GM12864 (cell line): ENCODE measurements at regions not wholly inside any gene's neighbourhood (a gene's known extent, or its start where the extent isn't known, plus 50 kb on each side); places are given as distances from the start of the nearest gene placed in this dataset.
"Not testable (repeated sequence)": the region's sequence is repeated elsewhere in the genome, so short reads cannot be mapped to it uniquely, and the experiment has no call there.

ENCODE experiments used
- DNase-seq: peaks from one replicate; pipeline ENCODE4 v3.0.0-alpha.2; 2011; ENCODE audit warnings: low read depth
- H3K4me3 ChIP-seq: 2 replicates; pipeline ENCODE4 v1.5.1; 2011; ENCODE audit warnings: mild to moderate bottlenecking, low read depth, low read length, control low read depth
- CTCF ChIP-seq: IDR thresholded peaks from 2 replicates; pipeline ENCODE4 v1.5.1; 2011; ENCODE audit warnings: low read depth, mild to moderate bottlenecking, moderate library complexity, low read length, control low read depth, inconsistent platforms; ENCODE audit errors: missing control alignments

GRCh38 chr15:96053781-96054428 lies 276.6 kb upstream of the NR2F2 start:
- no peak for TF ChIP-seq CTCF
- no peak for DNase-seq
- H3K4me3 ChIP-seq: no peak overlapping the region

GRCh38 chr15:96054621-96055020 lies 275.9 kb upstream of the NR2F2 start:
- no peak overlapping the region for H3K4me3 ChIP-seq
- DNase-seq: no peak
- no peak for TF ChIP-seq CTCF

- H3K4me3 ChIP-seq: no peak overlapping the region
- DNase-seq: peak; percentile 22
- no peak for TF ChIP-seq CTCF
Measured at GRCh38 chr15:96058103-96058851, 272.2 kb upstream of the NR2F2 start.

- H3K4me3 ChIP-seq, DNase-seq: not testable (repeated sequence)
Measured at GRCh38 chr15:96058852-96059103, 271.7 kb upstream of the NR2F2 start.

GRCh38 chr15:96060591-96060990 lies 269.9 kb upstream of the NR2F2 start:
- not testable (repeated sequence) for DNase-seq, H3K4me3 ChIP-seq

GRCh38 chr15:96064351-96064756 lies 266.1 kb upstream of the NR2F2 start:
- H3K4me3 ChIP-seq: no peak overlapping the region
- no peak for DNase-seq
- no peak for TF ChIP-seq CTCF

GRCh38 chr15:96066126-96066525 lies 264.4 kb upstream of the NR2F2 start:
- no peak overlapping the region for H3K4me3 ChIP-seq
- no peak for TF ChIP-seq CTCF
- no peak for DNase-seq

GRCh38 chr15:96066852-96067495 lies 263.5 kb upstream of the NR2F2 start:
- no peak overlapping the region for H3K4me3 ChIP-seq
- TF ChIP-seq CTCF: no peak
- DNase-seq: no peak
